ENCODE measurements at regions not wholly inside any gene's neighbourhood (a gene's known extent, or its start where the extent isn't known, plus 50 kb on each side); places are given as distances from the start of the nearest gene placed in this dataset.

DNA sequence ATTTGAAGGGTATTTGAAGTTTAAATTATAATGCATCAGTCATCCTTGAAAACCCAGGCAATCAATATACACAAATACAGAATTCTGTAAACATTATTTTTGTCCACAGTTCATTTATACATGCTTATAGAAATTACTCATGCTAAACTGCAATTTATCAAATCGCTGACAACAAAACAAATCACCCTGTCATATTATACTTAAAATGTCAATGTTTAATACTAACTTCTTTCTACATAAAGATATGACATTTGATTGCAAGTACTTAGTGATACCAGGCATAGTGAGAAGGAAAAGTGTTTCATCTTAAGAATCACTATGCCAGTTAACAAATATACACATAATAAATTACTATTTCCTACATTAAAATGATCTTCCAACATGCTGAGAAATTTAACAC is 232.0 kb downstream of the PCDH20 start:
- Histone ChIP-seq H3K27me3 (ENCODE audit: control insufficient read depth, insufficient read depth, low read length, poor library complexity, severe bottlenecking) (no peaks in the 10 kb centered on the region), H3K4me3 (ENCODE audit: low read length) (no peak overlapping the region), H3K9ac (ENCODE audit: extremely low read depth, low read length, poor library complexity, severe bottlenecking) (no peak overlapping the region), H3K9me3 (ENCODE audit: control insufficient read depth, low read length) (no peaks in the 10 kb centered on the region), H3K36me3 (ENCODE audit: control insufficient read depth, insufficient read depth, low read length) (no peaks in the 10 kb centered on the region), H3K4me1 (ENCODE audit: control insufficient read depth, insufficient read depth, low read length) (no peaks in the 10 kb centered on the region), H3K27ac (ENCODE audit: low read depth, low read length) (no peak overlapping the region)
- H3K27ac Mint-ChIP-seq: no peak overlapping the region
- no peak for TF ChIP-seq CTCF (conservative IDR thresholded peaks at IDR 0.05)
- 80% methylated on average over 1 of the region's 1 CpG; no CpG with 5 or more reads in 1 of the 2 experiments for WGBS, 2 experiments (ENCODE audit: insufficient coverage in 1 of 2, insufficient read length in 1 of 2)
- H3K4me1 Mint-ChIP-seq: peaks cover 48% of the 10 kb centered on the region
- H3K36me3 Mint-ChIP-seq (ENCODE audit: low read depth): peaks cover 5% of the 10 kb centered on the region
- H3K27me3 Mint-ChIP-seq (ENCODE audit: insufficient read depth): no peaks in the 10 kb centered on the region
- H3K9me3 Mint-ChIP-seq: no peaks in the 10 kb centered on the region
- no peak overlapping the region for H3K4me3 Mint-ChIP-seq
- DNase-seq: no peak

DNA sequence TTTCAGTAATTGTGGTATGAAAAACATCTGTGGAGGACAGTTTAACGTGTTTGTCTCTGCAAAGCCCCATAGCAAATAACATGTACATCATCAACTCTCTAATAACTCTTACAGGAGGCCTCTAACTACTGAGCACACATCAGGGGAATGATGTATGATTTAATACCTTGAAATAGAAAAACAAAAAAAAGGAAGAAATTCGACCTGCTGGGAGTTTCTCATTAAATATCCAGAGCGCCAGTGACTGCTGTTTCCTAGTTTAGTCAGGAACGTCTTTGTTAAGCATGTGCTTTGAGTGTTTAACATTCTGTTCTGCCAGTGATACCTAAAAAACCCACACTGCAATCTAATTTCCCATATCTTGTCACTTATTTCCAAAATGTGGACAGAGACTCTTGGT is 235.4 kb downstream of the PCDH20 start:
- peaks cover 6% of the 10 kb centered on the region for H3K9me3 Mint-ChIP-seq
- H3K36me3 Mint-ChIP-seq (ENCODE audit: low read depth): peaks cover 9% of the 10 kb centered on the region
- Histone ChIP-seq H3K27me3 (ENCODE audit: control insufficient read depth, insufficient read depth, low read length, poor library complexity, severe bottlenecking) (no peaks in the 10 kb centered on the region), H3K9me3 (ENCODE audit: control insufficient read depth, low read length) (peaks cover 8% of the 10 kb centered on the region), H3K4me1 (ENCODE audit: control insufficient read depth, insufficient read depth, low read length) (no peaks in the 10 kb centered on the region), H3K36me3 (ENCODE audit: control insufficient read depth, insufficient read depth, low read length) (no peaks in the 10 kb centered on the region), H3K4me3 (ENCODE audit: low read length) (no peak overlapping the region), H3K9ac (ENCODE audit: extremely low read depth, low read length, poor library complexity, severe bottlenecking) (no peak overlapping the region), H3K27ac (ENCODE audit: low read depth, low read length) (no peak overlapping the region)
- WGBS, 2 experiments (ENCODE audit: insufficient coverage in 1 of 2, insufficient read length in 1 of 2): 70 to 94% methylated on average over 2 to 3 of the region's 4 CpGs
- TF ChIP-seq CTCF (conservative IDR thresholded peaks at IDR 0.05): no peak
- H3K27ac Mint-ChIP-seq: peak overlapping the region; percentile 15
- DNase-seq: no peak
- H3K27me3 Mint-ChIP-seq (ENCODE audit: insufficient read depth): no peaks in the 10 kb centered on the region
- H3K4me3 Mint-ChIP-seq: no peak overlapping the region
- peaks cover 35% of the 10 kb centered on the region for H3K4me1 Mint-ChIP-seq

DNA sequence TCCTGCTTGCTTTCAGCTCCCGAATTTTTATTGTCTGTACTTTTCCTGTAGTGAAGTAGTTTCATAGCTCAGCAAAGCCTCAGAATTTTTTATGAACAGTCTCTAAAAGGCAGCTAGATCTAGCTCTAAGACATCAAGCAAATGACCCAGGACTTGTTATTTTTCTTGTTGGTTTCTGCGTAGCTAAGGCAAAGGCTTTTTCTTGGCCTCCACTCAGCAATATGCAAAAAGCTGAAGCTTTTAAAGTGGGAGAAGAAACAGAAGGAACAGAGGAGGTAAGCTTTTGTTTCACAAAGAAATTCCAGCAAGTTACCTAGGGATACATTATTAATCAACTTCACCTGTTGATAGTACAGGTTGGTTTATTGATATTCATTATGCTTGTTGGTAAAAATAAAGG is 235.9 kb downstream of the PCDH20 start:
- no peak for DNase-seq
- Mint-ChIP-seq H3K9me3 (peaks cover 7% of the 10 kb centered on the region), H3K36me3 (ENCODE audit: low read depth) (peaks cover 12% of the 10 kb centered on the region), H3K4me3 (no peak overlapping the region), H3K27me3 (ENCODE audit: insufficient read depth) (no peaks in the 10 kb centered on the region), H3K27ac (peak overlapping the region; percentile 15), H3K4me1 (peaks cover 32% of the 10 kb centered on the region)
- Histone ChIP-seq H3K4me3 (ENCODE audit: low read length) (no peak overlapping the region), H3K27me3 (ENCODE audit: control insufficient read depth, insufficient read depth, low read length, poor library complexity, severe bottlenecking) (no peaks in the 10 kb centered on the region), H3K27ac (ENCODE audit: low read depth, low read length) (no peak overlapping the region), H3K9me3 (ENCODE audit: control insufficient read depth, low read length) (peaks cover 13% of the 10 kb centered on the region), H3K36me3 (ENCODE audit: control insufficient read depth, insufficient read depth, low read length) (no peaks in the 10 kb centered on the region), H3K9ac (ENCODE audit: extremely low read depth, low read length, poor library complexity, severe bottlenecking) (no peak overlapping the region), H3K4me1 (ENCODE audit: control insufficient read depth, insufficient read depth, low read length) (no peaks in the 10 kb centered on the region)
- TF ChIP-seq CTCF (conservative IDR thresholded peaks at IDR 0.05): no peak
- 96 to 100% methylated on average over 1 to 2 of the region's 2 CpGs for WGBS, 2 experiments (ENCODE audit: insufficient coverage in 1 of 2, insufficient read length in 1 of 2)

Data from endodermal cell (in vitro differentiated cells).